Gastrocnemius medialis (tissue), 4 donors: ENCODE measurements at regions not wholly inside any gene's neighbourhood (a gene's known extent, or its start where the extent isn't known, plus 50 kb on each side); places are given as distances from the start of the nearest gene placed in this dataset.

Experiments used
- CTCF ChIP-seq, 5 experiments: fragments of 450-650 bp in 3 of 5; fragments of 200-600 bp in 2 of 5; sonication (generic) in 2 of 5; IDR thresholded peaks in 4 of 5; conservative IDR thresholded peaks in 1 of 5; 1 replicate in 4 of 5; 2 replicates in 1 of 5; pipeline ENCODE4 v1.5.1; 2016 to 2019; ENCODE audit warnings: antibody characterized with exemption in 5 of 5, mild to moderate bottlenecking in 3 of 5, moderate library complexity in 3 of 5
- POLR2A ChIP-seq, 2 donors: fragments of 450-650 bp; IDR thresholded peaks; one replicate each; pipeline ENCODE4 v1.6.1; 2017; ENCODE audit warnings: antibody characterized with exemption in 2 of 2, mild to moderate bottlenecking in 2 of 2, moderate library complexity in 2 of 2

GRCh38 chr17:68134046-68134637 is 98.6 kb downstream of the KPNA2 start:
- TF ChIP-seq CTCF (IDR thresholded peaks at IDR 0.05 in 4 of 5, conservative IDR thresholded peaks at IDR 0.05 in 1 of 5) (no peak), POLR2A (IDR thresholded peaks at IDR 0.05) (no peak)
